ENCODE measurements at regions not wholly inside any gene's neighbourhood (a gene's known extent, or its start where the extent isn't known, plus 50 kb on each side); places are given as distances from the start of the nearest gene placed in this dataset.

DNA sequence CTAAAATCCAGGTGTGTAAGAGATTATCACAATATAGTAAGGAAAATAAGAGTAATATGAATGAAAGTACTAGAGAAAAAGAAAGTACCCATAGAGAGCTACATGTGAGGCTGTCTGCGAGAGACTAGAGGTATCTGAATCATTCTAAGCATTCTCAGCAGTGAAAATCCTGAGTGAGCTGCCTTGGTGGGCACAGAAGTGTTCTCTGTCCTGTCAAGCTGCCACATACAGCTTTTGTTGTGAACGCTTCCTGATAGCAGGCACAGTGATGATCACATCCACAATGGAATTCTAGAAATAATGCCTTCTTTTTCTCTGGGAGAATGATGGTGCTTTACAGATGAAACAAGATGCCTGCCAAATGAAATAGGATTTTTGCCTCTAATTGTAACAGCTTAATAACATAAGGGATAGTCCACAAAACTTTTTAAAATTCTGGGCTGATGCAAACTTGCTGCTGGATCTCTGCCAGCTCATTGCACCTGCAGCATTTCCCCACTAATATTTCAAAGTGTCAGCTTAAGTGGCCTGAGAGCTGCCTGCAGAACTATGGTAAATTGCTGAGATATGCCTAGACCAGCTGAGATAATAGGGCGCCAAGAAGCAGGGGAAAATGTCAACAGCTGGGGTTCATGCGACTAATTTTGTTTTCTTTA lies 620.5 kb downstream of the DOK5 start:
- TF ChIP-seq CTCF (IDR thresholded peaks at IDR 0.05 in 8 of 11, conservative IDR thresholded peaks at IDR 0.05 in 3 of 11) (no peak), POLR2A (IDR thresholded peaks at IDR 0.05) (no peak), POLR2AphosphoS5 (IDR thresholded peaks at IDR 0.05) (no peak)

Measured in spleen (tissue), 7 donors.